ENCODE measurements at regions not wholly inside any gene's neighbourhood (a gene's known extent, or its start where the extent isn't known, plus 50 kb on each side); places are given as distances from the start of the nearest gene placed in this dataset.

DNA sequence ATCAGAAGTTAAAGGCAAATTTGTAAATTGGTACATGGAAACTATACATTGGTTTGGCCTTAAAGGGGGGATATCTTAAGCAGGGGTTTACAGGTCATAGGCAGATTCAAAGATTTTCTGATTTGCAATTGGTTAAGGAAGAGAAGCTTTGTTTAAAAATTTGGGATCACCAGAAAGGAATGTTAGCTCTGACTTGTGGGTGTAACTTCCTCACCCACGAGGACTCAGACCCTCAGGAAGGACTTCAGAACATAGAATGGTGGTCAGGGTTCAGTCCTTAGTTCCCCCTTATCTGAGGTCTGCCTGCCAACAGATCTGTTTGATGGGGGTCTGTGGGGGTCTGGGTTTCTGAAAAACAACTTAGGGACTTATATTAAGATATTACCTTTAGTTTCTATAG, 427.4 kb upstream of the DIPK2B start:
- TF ChIP-seq POLR2A (IDR thresholded peaks at IDR 0.05; ENCODE audit: low read depth, low read length) (no peak), TAF1 (IDR thresholded peaks at IDR 0.05; ENCODE audit: low read depth, low read length) (no peak), POU2F2 (IDR thresholded peaks at IDR 0.05; ENCODE audit: low read depth, low read length) (no peak), POLR2AphosphoS5 (IDR thresholded peaks at IDR 0.05; ENCODE audit: low read depth, low read length) (no peak), SPI1 (IDR thresholded peaks at IDR 0.05; ENCODE audit: low read depth, low read length) (no peak)
